ENCODE measurements at regions not wholly inside any gene's neighbourhood (a gene's known extent, or its start where the extent isn't known, plus 50 kb on each side); places are given as distances from the start of the nearest gene placed in this dataset.

GRCh38 chr12:97385121-97385520 is 77.5 kb upstream of the RMST start:
- intact Hi-C loops (cut with micrococcal nuclease), result no loop called here
- H2AFZ ChIP-seq (ENCODE audit: low read depth, low read length, poor library complexity, severe bottlenecking), result no peak overlapping the region
- no peak overlapping the region for H3K4me2 ChIP-seq (ENCODE audit: low read length)
- DNase-seq (ENCODE audit: low read depth, low spot score), result no peak
- no peaks in the 10 kb centered on the region for H3K79me2 ChIP-seq (ENCODE audit: insufficient read depth, low read length)
- RAD21 ChIA-PET (ENCODE audit: low non-redundant PET in 1 of 2, low total read pairs in 2 of 2, uncharacterized antibody in 2 of 2, unreplicated experiment in 2 of 2), result no interaction called here
- no peaks in the 10 kb centered on the region for H3K9me2 ChIP-seq (ENCODE audit: insufficient read depth)
- ATAC-seq, result no peak
- H3K9ac ChIP-seq (ENCODE audit: low read length), result no peak overlapping the region
- no peak for TF ChIP-seq EZH2 (IDR thresholded peaks at IDR 0.05)
- TF ChIP-seq CTCF (IDR thresholded peaks at IDR 0.05 in 2 of 3, conservative IDR thresholded peaks at IDR 0.05 in 1 of 3; ENCODE audit: borderline replicate concordance in 1 of 3, insufficient read depth in 1 of 3, low read depth in 2 of 3, low read length in 2 of 3), result no peak
- no peak for TF ChIP-seq EGR1 (IDR thresholded peaks at IDR 0.05; ENCODE audit: low read depth)
- TF ChIP-seq YY1 (IDR thresholded peaks at IDR 0.05; ENCODE audit: extremely low read depth, insufficient replicate concordance, low read depth, low read length), result no peak
- TF ChIP-seq FOSL1 (IDR thresholded peaks at IDR 0.05; ENCODE audit: low read depth), result no peak
- no peak for TF ChIP-seq RAD21 (IDR thresholded peaks at IDR 0.05; ENCODE audit: low read depth)
- no peak for TF ChIP-seq ATF3 (IDR thresholded peaks at IDR 0.05)
- TF ChIP-seq REST (IDR thresholded peaks at IDR 0.05; ENCODE audit: low read depth), result no peak
- no peak for TF ChIP-seq POLR2AphosphoS5 (IDR thresholded peaks at IDR 0.05; ENCODE audit: low read depth, low read length)
- TF ChIP-seq SP1 (IDR thresholded peaks at IDR 0.05; ENCODE audit: low read depth), result no peak
- TF ChIP-seq JUND (IDR thresholded peaks at IDR 0.05), result no peak
- no peaks in the 10 kb centered on the region for H4K20me1 ChIP-seq (ENCODE audit: insufficient read depth)
- H3K36me3 ChIP-seq (ENCODE audit: control insufficient read depth in 1 of 2, insufficient read depth in 2 of 2, low read length in 2 of 2), result no peaks in the 10 kb centered on the region
- no peak overlapping the region for H3K27ac ChIP-seq (ENCODE audit: low read depth, low read length)
- H3K9me3 ChIP-seq (ENCODE audit: control insufficient read depth in 1 of 2, insufficient read depth in 1 of 2, low read depth in 1 of 2, low read length in 2 of 2), result no peaks in the 10 kb centered on the region
- CTCF ChIA-PET, result no interaction called here
- no peaks in the 10 kb centered on the region for H3K4me1 ChIP-seq (ENCODE audit: control insufficient read depth in 1 of 2, insufficient read depth in 2 of 2, low read length in 2 of 2)
- H3K27me3 ChIP-seq (ENCODE audit: insufficient read depth, low read length), result no peaks in the 10 kb centered on the region
- BruUV-seq (replicated peaks), result no TSS peak
- POLR2A ChIA-PET, result no interaction called here
- no peak overlapping the region for H3K4me3 ChIP-seq (replicated peaks in 1 of 2; ENCODE audit: low read depth in 1 of 2, low read length in 2 of 2)

Measured in HCT116 (cell line).